Colonic mucosa (tissue), 4 donors: ENCODE measurements at regions not wholly inside any gene's neighbourhood (a gene's known extent, or its start where the extent isn't known, plus 50 kb on each side); places are given as distances from the start of the nearest gene placed in this dataset.

Source experiments
- DNase-seq: peaks from one replicate; pipeline ENCODE4 v3.0.0-alpha.2; 2020
- H3K27ac ChIP-seq: fragments of 200-600 bp; one replicate; pipeline ENCODE4 v1.8.0; 2021
- H3K27me3 ChIP-seq: fragments of 200-600 bp; one replicate; pipeline ENCODE4 v1.8.0; 2021
- H3K36me3 ChIP-seq: fragments of 200-600 bp; one replicate; pipeline ENCODE4 v1.8.0; 2021
- H3K4me1 ChIP-seq: fragments of 200-600 bp; one replicate; pipeline ENCODE4 v1.8.0; 2021; ENCODE audit warnings: mild to moderate bottlenecking
- H3K4me3 ChIP-seq: fragments of 200-600 bp; one replicate; pipeline ENCODE4 v1.8.0; 2021
- H3K9ac ChIP-seq, 2 donors: one replicate each; pipeline ENCODE4 v1.7.0; 2013; ENCODE audit warnings: control low read depth in 2 of 2, low read depth in 2 of 2, low read length in 2 of 2
- H3K9me3 ChIP-seq: fragments of 200-600 bp; one replicate; pipeline ENCODE4 v1.8.0; 2021
- intact Hi-C: fragments of 100-400 bp; cut with DNase I; formaldehyde crosslinking; loops from one replicate; pipeline ENCODE4 v1.14.1; 2022
- TF ChIP-seq, protein P1 (sequence below): fragments of 200-600 bp; IDR thresholded peaks from one replicate; pipeline ENCODE4 v1.8.0; 2022; ENCODE audit warnings: antibody characterized with exemption, mild to moderate bottlenecking
- donor health status: healthy.
- donor health status: DM: no; HTN: no; CAD: no.
- donor health status: DM: no; HTN: no; CAD: no.

DNA sequence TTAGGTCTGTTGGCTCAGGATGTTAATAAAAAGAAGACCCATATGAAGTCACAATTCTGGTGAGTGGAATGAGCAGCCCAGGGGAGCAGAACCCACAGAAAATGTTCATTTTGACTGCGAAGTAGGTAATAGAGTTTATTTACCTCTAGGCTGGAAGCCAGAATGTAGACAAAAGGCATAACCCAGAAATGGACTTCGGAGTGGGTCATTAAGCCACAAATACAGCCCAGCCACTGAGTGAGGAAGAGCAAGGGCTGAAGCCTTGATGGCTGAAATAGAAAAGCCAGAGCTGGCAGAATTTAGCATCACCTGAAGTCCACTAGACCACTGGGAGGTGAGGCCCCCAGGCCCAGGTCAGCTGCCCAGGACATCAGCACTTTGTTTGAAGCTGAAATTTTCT, 168.0 kb downstream of the NXNL2 start:
- Histone ChIP-seq H3K27ac (no peak overlapping the region), H3K4me3 (no peak overlapping the region), H3K9me3 (no peaks in the 10 kb centered on the region), H3K9ac (no peak overlapping the region), H3K4me1 (no peaks in the 10 kb centered on the region), H3K36me3 (no peaks in the 10 kb centered on the region), H3K27me3 (no peaks in the 10 kb centered on the region)
- intact Hi-C loops, result no loop called here
- TF ChIP-seq, protein P1, sequence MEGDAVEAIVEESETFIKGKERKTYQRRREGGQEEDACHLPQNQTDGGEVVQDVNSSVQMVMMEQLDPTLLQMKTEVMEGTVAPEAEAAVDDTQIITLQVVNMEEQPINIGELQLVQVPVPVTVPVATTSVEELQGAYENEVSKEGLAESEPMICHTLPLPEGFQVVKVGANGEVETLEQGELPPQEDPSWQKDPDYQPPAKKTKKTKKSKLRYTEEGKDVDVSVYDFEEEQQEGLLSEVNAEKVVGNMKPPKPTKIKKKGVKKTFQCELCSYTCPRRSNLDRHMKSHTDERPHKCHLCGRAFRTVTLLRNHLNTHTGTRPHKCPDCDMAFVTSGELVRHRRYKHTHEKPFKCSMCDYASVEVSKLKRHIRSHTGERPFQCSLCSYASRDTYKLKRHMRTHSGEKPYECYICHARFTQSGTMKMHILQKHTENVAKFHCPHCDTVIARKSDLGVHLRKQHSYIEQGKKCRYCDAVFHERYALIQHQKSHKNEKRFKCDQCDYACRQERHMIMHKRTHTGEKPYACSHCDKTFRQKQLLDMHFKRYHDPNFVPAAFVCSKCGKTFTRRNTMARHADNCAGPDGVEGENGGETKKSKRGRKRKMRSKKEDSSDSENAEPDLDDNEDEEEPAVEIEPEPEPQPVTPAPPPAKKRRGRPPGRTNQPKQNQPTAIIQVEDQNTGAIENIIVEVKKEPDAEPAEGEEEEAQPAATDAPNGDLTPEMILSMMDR, result no peak
- no peak for DNase-seq

DNA sequence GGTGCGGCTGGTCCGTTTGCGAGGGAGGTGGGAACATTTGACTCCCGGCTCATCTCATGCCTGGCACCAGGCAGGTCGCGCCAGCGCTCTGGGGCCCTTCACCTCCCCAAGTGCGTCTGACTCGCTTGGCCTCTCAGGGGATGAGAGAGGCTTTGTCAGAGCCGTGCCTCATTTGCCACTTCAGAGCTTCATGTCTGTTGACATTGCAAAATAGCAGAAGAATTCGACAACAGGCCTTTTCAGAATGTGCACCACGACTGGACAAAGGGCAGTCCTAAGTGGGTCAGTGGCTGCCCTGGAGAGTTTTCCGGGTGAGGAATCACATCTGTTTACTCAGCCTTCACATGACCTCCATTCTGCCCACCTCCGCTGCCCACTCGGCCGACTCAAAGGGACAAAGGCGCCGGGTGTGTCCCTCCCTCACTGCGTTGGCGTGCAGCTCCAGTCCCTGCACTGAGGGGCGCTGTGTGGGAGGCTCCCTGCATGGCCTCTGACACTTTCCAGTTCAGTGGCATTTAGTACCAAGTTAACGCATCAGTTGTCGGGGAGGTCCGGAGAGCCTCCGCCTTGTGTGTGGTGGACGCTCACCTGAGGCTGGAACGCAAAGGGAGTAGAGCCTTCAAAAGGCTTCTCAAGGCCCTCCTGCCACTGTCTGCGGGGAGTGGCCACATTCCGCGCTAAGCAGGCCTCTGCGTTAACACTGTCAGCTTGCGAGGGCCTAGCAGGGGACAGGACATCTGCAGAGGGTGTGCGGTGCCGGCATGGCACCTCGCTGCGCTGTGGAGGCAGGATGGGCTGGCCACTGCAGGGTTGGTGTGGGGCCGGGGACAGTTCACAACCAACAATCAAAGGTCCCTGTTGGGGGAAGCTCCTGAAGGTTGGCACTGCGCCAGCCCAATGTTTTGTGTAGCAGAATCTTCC, 171.5 kb downstream of the NXNL2 start:
- Histone ChIP-seq H3K9ac (no peak overlapping the region), H3K27ac (no peak overlapping the region), H3K4me1 (no peaks in the 10 kb centered on the region), H3K36me3 (no peaks in the 10 kb centered on the region), H3K4me3 (no peak overlapping the region), H3K27me3 (no peaks in the 10 kb centered on the region), H3K9me3 (no peaks in the 10 kb centered on the region)
- intact Hi-C loops, result no loop called here
- no peak for DNase-seq
- TF ChIP-seq, protein P1, result no peak

DNA sequence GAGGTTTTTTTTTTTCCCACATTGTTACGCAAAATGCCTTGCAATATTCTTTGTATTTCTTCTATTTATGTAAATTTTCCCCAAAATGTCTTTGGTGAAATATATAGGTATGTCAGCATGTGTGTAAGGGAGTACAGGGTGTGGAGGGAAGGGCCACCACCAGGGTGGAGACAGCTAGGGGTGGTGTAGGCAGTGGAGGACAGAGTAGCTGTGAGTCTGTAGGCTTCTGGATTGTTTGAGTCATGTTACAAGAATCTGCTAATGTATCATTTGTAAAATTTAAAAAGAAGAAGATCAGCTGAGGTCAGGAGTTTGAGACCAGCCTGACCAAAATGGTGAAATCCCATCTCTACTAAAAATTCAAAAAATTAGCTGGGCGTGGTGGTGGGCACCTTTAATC, 175.5 kb downstream of the NXNL2 start:
- intact Hi-C loops, result no loop called here
- no peaks in the 10 kb centered on the region for H3K27me3 ChIP-seq
- H3K9ac ChIP-seq, result no peak overlapping the region
- no peak overlapping the region for H3K27ac ChIP-seq
- no peaks in the 10 kb centered on the region for H3K4me1 ChIP-seq
- TF ChIP-seq, protein P1, result no peak
- no peaks in the 10 kb centered on the region for H3K36me3 ChIP-seq
- H3K9me3 ChIP-seq, result no peaks in the 10 kb centered on the region
- no peak for DNase-seq
- no peak overlapping the region for H3K4me3 ChIP-seq

DNA sequence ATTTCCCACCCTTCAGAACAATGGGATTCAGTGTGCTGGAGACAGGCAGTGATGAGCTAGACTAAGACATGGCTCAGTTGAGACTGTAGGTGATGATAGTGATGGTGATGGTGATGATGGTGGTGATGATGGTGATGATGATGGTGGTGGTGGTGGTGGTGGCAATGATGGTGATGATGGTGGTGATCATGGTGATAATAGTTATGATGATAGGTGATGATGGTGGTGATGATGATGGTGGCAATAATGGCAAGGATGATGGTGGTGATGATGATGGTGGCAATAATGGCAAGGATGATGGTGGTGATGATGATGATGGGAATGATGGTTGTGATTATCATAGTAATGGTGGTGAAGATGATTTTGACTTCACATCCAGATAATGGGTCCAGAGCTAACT, 176.7 kb downstream of the NXNL2 start:
- intact Hi-C loops, result no loop called here
- Histone ChIP-seq H3K4me3 (no peak overlapping the region), H3K27ac (no peak overlapping the region), H3K4me1 (no peaks in the 10 kb centered on the region), H3K27me3 (no peaks in the 10 kb centered on the region), H3K9me3 (no peaks in the 10 kb centered on the region), H3K36me3 (no peaks in the 10 kb centered on the region), H3K9ac (no peak overlapping the region)
- TF ChIP-seq, protein P1, result no peak
- no peak for DNase-seq

DNA sequence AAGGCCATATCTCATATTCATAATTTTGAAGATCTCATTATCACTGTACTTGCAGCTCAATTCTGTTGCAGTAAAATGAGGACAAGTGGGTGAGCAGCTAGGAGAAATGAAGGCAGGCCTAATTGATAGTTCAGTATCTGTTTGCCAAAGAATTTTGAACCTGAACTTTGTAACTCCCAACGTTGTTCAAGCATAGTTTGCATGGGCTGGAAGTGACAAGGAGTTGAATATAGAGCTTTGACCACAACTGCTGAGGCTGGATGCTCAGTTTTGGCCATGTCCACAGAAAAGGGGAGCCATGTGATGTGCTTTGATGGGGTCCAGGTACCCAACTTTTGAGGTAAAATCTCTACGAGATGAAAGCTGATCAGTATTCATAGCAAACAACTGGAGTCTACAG, 177.5 kb downstream of the NXNL2 start:
- intact Hi-C loops, result no loop called here
- Histone ChIP-seq H3K4me1 (no peaks in the 10 kb centered on the region), H3K27me3 (no peaks in the 10 kb centered on the region)

More for the DNA sequence above, 177.5 kb downstream of the NXNL2 start:
- H3K9me3 ChIP-seq, result no peaks in the 10 kb centered on the region
- no peaks in the 10 kb centered on the region for H3K36me3 ChIP-seq
- TF ChIP-seq, protein P1, result no peak
- H3K9ac ChIP-seq, result no peak overlapping the region
- H3K4me3 ChIP-seq, result no peak overlapping the region
- no peak for DNase-seq
- no peak overlapping the region for H3K27ac ChIP-seq
